NCI-H226 (cell line): ENCODE measurements at regions not wholly inside any gene's neighbourhood (a gene's known extent, or its start where the extent isn't known, plus 50 kb on each side); places are given as distances from the start of the nearest gene placed in this dataset.
"Not testable (repeated sequence)": the region's sequence is repeated elsewhere in the genome, so short reads cannot be mapped to it uniquely, and the experiment has no call there.

Experiments used
- DNase-seq: peaks from one replicate; pipeline ENCODE4 v3.0.0-alpha.2; 2015

DNA sequence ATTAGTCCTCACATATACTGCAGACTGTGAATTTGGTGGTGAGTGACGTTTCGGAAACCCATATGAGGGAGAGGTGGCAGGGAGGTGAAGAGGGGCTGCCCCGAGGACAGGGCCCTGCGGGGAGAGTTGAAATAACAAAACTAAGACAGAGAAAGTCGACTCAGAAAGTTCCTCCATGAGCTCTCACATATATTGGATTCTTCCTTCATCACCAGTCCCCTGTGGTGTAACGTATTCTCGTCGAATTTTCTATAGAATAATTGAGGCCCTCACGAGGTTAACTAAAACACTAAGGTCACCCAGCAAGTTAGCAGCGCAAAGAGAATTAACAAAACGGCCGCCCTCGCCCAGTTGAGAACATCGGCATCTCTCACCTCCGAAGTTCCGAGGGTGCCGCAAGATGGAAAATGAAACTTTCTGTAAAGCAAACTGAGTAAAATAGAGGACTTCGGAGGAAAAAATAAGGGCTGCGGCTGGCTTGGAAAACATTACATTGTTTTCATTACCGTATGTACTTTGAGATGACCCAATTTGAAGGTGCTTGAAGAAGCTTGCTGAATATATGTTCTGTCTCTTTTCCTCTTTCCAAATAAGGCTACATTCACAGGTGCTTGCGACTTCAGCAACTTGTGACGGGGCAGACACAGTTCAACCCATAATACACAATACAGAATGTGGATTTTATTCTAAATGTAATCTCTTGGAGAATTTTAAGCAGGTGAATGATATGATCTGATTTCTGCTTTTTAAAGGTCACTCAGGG is 490.9 kb upstream of the JARID2 start:
- DNase-seq: no peak

DNA sequence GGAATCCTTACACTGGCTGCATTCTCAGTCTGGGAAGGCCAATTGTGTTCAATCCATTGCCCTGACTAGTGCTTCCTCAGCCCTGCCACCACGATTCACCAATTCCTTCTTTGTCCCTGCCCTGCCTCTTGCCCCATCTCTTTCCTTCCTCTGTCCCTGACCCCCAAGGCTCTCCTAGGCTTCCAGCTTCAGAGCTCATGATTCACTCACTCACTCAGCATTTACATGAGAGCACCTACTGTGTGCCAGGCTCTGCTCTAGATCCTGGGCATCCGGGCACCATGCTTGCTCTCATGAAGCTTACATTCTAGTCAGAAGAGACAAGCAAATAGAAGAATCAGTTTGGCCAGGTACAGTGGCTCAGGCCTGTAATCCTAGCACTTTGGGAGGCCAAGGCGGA is 489.5 kb upstream of the JARID2 start:
- no peak for DNase-seq

DNA sequence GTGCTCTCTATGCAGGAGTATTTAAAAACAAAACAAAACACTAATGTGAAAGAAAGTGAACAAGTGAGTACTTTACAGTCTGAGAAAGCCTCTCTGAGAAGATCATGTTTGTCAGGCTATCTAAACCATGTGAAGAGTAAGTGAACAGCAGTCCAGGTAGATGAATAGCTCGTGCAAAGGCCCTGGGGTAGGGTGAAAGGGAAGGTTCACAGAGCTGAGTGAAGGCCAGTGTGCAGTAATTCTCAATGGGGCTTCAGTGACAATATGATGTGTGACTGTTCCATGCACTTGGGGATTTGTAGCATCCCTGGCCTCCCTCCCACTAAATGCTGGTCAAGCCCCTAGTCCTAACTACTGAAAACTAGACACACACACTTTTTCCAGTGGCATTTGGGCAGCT is 488.9 kb upstream of the JARID2 start:
- DNase-seq: no peak

DNA sequence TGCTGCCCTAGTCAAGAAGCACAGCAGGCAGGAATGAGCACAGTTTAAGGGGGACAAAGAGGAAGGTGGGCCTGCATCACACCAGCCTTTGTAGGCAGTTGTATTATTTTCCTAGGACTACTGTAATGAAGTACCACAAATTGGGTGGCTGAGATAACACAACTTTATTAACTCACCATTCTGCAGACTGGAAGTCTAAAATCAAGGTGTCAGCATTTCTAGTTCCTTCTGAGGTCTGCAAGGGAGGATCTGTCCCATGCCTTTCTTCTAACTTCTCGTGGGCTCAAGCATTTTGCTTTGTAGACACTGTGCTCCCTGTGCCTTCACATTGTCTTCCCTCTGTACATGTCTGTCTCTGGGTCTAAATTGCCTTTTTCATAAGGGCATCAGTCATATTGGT is 488.5 kb upstream of the JARID2 start:
- DNase-seq: no peak

DNA sequence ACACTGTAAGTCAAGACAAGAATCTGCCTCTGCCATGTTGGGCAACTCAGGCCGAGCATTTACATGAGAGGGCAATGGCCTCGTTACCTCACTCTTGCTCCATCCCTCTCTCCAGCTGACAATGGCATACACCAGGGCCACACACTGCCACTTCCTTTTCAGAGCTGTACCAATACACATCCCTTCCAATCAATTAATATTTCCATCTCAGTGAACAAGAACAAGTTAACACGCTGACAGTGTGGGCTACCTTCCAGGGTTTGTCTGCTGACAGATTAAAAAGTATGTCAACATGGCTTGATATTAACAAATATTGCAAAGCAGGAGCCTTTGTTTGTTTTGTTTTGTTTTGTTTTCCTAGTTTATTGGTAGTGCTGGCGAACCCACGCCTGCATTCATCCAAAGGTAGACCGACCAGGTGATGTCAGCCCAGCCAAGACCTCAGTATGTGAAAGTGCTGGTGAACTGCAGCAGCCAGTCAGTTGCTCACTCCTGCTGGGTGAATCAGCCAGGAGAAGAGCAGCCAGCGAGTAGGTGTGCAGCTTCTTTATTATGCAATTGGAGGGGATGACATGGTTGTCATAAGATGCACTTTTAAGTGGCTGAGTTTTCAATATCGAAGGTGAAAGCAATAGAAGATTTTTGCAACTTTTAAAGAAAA is 487.3 kb upstream of the JARID2 start:
- DNase-seq: no peak

DNA sequence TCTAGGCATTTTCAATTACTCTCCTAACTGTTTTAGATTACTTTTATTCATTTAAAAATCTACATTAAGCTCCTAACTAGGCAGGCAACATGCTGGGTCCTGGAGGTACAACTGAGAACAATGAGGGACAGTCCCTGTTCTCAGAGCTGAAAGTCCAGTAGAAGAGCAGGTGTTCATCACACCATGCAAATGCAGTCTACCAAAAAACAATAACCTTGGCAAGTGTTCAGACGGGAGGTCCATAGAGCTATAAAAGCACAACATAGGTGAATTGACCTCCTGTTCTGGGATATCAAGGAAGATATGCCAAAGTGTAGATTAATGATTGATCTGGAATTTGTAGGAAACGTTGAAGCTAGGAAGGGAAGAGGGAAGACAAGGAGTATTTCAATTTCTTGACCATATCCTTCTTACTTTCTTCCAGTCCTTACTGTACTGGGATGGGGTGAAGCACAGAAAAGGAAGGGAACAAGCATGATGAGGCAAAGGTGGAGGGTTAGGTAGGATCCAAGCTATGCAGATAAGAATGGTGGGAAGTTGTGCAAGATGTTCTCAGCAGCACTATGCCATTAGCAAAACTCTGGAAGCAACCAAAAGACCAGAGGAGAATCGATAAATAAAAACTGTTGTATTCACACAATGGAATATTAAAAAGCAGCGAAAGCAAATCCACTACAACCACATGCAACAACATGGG is 485.7 kb upstream of the JARID2 start:
- DNase-seq: no peak

DNA sequence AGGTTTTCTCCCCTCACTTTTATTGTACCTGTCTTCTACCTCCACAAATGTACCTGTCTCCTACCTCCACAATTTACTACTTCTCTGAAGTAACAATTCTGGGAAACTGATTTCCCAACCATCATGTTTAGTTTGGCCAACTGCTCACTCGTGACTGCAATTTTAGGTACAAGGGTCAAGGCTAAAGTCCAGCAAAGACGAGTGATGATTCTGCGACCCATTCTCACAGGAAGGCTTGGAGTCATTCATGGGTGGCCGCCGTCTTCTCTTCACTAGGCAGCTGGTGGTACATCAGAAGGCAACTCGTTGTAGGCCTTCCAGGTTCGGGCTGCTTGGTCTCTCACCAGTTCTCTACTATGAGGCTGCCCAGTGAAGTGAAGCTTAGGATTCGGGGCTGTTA is 483.8 kb upstream of the JARID2 start:
- no peak for DNase-seq

DNA sequence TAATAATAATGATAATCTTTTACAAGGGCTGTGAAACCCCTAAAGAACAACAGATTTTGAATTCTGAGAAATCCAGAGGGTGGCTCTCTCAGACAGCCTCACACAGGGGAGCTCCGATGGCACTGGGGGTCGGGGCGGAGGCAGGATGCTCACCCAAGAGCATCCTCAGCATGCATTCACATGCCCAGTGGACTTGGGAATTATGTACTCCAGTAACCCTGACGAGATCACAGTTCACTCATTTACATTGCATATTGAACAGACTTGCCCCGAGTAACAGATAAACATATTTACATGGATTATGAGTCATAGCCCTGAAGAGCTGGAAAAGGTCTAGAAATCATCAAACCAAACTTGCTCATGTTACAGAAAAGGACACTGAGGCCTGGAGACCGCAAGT is 482.7 kb upstream of the JARID2 start:
- DNase-seq: peak; percentile 31

DNA sequence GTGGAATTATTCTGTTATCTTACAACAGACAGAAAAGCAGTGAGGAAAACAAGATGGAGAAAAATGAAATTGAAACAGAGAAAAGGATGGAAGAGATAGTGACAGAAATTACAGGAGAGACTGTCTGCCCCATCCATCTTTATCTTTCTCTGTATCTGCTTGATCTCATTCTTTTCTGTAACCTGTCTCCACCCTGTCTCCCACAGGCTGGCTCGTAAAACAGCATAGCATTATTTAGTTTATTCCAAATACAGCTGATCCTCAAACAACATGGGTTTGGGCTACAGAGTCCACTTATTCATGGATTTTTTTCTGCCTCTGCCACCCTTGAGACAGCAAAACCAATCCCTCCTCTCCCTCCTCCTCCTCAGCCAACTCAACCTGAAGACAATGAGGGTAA is 482.3 kb upstream of the JARID2 start:
- DNase-seq: no peak

DNA sequence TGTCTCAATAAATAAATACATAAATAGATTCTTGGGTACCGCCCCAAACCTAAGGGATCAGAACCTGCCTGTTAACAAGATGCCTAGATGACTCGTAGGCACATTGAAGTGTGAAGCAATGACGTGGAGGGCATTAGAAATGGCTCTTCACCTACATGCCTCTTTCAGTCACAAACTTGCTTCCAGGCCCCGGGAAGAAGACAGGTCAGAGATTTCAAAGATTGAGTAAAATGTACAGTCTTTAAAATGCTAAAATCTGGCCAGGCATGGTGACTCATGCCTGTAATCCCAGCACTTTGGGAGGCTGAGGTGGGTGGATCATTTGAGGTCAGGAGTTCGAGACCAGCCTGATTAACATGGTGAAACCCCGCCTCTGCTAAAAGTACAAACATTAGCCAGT is 480.8 kb upstream of the JARID2 start:
- no peak for DNase-seq

DNA sequence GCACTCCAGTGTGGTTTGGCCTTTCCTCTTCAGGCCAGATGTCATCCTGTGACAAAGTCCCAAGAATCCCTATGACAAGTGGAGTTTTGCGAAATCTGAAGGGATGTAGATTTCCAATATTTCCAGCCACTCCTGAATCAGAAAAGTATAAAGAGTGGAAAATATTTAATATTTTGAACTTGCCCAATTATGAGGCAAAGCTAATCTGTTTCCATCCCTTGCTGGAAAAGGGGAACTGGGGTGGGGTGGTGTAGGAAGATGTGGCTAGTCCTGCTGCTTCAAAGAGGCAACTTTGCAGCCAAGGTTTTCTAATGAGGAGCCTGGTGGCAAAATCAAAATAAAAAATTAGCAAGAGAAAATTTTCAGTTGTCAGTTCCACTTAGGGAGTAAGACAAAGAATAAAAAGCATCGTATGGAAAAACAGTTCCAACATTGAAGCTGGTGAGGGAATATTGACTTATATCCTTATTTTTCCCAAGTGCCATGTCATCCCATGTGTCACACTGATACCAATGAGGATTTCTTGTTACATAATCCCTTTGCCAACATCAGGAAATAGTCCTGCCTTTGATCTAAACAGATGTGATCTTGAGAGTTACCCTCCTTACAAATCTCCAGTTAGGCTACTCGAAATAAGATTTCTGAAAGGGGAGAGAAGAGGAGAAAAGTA is 480.0 kb upstream of the JARID2 start:
- no peak for DNase-seq

DNA sequence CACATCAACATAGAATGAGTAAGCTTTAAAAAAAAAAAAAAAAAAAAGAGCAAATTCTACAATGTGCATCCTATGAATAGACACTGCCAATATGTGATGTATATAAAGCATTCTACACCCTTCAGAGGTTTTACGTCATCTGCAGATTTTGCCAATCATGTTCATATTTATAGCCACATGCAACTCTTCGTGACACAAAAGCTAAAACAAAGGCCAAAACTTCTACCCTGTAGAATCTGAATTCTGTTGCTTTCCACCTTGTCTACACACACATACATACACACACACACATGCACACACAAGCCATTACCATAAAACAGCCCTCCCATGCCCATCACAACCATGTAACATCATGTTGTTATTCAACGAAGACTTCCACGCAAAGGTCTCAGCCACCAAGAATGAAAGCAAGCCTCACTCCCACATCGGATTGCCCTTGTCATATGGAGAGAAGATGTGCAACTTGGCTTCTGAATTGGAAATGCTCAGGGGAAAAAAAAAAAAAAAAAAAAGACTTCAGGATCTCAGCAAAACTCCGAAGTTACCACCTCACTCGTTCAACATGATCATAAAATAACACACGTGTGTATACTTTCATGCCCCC is 479.4 kb upstream of the JARID2 start:
- no peak for DNase-seq

DNA sequence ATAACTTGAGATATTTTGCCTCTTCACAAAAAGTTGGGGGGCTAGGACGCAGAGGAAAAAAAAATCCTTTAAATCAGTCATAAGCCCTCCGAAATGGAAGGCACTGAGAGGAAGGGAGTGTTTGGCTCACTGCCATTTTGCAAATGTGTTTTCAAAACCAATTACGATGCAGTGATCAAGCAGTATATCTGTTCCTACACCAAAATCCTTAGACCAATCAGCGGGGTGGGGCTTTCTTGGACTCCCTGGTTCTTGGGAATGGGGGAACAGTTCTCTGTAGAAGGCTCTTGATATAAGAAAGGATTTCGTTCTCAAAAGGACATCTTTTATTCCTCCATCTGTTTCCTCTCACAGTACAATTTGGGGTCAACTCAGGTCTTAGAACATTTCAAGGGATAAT is 478.6 kb upstream of the JARID2 start:
- no peak for DNase-seq

DNA sequence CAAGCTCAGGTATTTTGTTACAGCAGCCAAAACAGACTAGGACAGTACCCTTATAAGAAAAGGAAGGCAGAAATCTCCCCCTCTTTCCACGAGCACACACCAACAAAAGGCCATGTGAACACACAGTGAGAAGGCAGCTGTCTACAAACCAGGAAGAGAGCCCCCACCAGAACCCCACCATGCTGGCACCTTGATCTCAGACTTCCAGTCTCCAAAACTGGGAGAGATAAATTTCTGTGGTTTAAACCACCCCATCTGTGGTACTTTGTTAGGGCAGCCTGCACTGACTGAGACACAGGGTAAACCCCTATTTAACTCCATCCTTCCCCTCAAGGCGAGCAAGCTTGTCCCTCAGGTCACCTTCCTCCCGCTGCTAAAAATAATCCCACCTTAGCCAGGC is 475.8 kb upstream of the JARID2 start:
- DNase-seq: no peak

DNA sequence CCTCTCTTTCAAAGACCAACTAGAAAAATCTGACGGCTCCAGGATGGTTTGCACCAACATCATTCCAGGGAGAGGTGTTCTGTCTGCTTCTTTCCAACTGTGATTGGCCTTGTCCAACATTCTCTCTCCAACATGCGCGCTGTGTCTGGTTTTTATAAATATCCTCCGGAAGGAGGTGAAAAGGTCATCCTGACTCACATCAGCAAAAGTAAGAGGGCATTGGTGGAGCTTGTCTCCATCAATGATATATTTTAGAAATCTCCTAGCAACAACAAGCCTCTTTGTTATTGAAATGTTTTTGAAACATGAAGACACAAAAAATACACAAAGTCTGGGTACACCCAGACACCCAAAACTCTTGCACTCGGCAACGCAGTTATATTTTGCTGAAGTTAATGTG is 475.3 kb upstream of the JARID2 start:
- no peak for DNase-seq

DNA sequence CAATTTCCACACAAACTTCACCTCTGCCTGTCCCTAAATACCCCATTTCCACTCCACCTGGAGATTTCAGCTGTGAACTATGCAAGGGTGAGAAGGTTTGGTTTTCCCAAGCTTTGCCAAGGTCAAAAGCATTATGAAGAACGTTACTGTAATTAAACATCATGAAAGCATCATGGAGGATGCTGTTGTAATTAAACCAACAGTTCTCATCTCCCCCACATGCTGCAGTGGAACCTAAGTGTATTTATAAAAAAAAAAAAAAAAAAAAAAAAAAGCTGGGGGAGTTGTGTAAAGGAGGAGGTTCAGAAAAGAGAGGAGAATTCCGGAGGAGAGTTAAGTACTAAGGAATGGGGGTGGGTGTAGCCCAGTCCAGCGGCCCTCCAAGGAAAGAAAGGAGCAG is 474.9 kb upstream of the JARID2 start:
- no peak for DNase-seq

DNA sequence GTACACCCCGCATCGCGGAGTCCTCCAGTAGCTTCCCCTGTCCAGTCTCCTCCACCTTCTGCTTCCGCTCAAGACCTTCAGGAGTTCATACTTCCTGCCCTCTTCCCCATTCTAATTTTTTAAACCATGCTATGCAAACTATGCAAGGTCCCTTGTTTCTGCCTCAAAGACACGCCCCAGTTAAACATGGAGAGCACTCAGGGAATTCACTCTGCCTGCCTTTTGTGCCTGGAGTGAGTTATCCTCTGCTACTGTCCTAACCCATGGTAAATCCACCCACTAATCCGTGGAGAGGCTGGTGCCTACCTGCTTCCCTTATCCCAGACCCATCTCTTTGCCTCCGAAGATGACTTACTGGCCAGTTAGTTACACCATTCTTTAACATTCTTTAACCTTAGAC is 473.7 kb upstream of the JARID2 start:
- no peak for DNase-seq

DNA sequence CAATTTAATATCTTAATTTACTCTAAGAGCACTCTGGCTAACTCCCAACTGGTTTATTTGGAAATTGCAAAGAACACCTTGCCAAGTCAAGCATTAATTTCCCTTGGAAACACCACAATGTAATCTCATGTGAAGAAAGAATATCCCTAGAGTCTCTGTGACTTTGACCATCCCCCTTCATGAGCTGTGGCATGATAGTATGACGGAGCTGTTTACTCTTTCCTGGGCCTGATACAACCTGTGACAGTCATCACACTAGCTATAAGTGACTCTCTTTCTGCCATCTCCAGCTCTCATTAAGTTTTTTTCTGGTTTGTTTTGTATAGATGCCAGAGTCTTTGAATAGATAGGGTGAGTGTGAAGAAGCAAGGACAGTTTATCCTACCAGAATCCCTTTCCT is 470.3 kb upstream of the JARID2 start:
- no peak for DNase-seq

DNA sequence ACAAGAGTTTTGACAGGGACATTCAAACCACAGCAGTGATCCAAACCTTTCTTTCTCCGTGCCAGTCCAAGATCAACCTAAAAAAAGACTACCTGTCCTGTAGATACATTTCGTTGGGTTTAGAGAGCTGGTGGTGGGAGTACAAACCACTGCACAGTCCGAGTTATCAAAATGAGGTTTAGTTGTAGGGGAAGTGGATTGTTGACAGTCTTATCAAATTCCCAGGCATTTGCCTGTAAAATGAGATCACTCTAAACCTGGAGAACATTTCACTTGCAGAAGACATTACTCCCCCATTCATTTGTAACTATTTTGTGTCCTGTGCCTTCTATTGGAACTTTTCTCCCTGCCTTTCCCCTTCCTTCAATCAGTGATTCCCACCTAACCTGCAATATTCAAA is 469.6 kb upstream of the JARID2 start:
- peak; percentile 27 for DNase-seq

DNA sequence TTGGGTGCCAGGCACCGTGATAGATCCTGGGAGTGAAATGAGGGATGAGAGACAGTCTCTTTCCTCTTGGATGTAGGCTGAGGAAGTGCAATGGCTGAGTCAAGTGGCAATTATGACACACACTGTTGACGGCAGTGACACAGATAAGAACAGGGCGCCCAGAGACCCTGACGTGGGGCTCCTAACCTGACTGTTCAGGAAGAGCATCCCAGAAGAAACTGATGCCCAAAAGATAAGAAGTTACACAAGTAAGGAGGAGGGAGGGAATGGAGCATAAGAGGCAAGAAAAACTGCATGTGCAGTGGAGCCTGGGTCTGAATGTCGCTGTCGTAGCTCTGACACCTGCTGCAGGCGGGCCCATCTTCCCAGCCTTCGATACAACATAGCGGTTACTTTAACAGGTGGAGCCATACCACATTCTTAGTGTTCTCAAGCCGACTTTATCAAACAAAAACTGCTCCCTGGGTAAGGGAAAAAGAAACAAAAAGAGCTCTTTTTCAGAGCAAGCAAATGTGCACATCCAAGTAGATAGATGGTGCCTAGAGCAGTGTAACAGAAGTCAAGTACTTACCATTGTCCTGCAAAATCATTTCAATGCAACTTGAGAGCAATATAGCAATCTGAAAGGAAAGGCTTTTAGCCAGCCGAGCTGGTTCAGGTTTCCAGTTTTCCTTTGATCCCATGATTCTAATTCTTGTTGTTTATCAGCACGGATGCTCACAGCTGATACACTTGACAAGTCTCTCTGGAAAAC is 463.9 kb upstream of the JARID2 start:
- no peak for DNase-seq

DNA sequence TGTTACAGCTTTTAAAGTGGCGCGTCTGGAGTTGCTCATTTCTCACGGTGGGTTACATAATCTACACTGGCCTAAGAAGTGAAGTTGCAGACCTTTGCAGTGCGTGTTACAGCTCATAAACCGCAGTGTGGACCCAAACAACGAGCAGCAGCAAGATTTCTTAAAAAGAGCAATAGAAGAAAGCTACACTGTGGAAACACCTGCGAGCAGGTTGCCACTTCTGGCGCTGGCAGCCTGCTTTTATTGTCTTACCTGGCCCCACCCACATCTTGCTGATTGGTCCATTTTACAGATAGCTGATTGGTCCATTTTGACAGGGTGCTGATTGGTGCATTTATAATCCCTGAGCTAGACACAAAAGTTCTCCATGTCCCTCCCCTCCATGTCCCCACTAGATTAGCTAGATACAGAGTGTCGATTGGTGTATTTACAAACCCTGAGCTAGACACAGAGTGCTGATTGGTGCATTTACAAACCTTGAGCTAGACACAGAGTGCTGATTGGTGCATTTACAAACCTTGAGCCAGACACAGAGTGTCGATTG is 462.9 kb upstream of the JARID2 start:
- DNase-seq: not testable (repeated sequence)

DNA sequence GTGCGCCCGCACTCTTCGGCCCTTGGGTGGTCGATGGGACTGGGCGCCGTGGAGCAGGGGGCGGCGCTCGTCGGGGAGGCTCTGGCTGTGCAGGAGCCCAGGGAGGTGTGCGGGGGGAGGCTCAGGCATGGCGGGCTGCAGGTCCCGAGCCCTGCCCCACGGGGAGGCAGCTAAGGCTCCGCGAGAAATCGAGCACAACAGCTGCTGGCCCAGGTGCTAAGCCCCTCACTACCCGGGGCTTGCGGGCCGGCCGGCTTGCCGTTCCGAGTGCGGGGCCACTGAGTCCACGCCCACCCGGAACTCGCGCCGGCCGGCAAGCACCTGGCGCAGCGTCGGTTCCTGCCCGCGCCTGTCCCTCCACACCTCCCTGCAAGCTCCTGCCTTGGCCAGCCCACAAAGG is 462.3 kb upstream of the JARID2 start:
- no peak for DNase-seq
